ENCODE measurements at regions not wholly inside any gene's neighbourhood (a gene's known extent, or its start where the extent isn't known, plus 50 kb on each side); places are given as distances from the start of the nearest gene placed in this dataset.

DNA sequence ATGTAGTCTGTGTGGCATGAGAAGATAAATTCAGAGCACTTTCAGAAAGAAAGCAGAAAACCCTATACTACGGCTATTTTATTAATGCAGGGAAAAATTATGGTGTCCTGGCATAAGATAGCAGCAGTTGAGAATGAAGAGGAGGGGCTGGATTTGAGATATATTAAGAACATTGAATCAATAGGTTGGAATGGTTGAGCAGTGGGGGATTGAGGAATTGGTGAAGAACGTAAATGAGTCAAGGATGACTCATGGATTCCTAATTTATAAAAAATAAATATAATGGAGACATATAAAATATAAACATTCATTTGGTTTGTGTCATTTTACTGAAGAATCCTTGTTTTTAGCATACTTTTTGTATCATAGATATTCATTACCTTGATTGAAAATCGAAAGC, 234.3 kb upstream of the ADAMTS5 start:
- no peak for DNase-seq (ENCODE audit: low read depth in 2 of 2)

DNA sequence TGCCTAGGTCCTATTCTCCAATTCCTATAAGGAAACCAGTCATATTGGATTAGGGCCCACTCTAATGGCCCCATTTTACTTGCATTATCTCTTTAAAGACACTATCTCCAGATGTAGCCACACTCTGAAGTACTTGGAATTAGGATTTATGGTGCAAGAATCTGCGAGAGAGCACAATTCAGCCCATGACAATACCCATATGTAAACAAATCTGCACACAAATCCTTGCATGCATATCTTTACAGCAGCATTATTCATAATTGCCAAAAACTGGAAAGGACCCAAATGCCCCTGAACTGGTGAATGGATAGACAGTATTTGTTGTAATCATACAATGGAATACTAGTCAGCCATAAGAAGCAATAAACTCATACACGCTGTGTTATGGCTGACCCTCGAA, 229.8 kb upstream of the ADAMTS5 start:
- DNase-seq (ENCODE audit: low read depth in 2 of 2), result no peak

- no peak for DNase-seq (ENCODE audit: low read depth in 2 of 2)
Measured at GRCh38 chr21:27192281-27192949, 225.5 kb upstream of the ADAMTS5 start.

- no peak for DNase-seq (ENCODE audit: low read depth in 2 of 2)
Measured at GRCh38 chr21:27190601-27191000, 223.7 kb upstream of the ADAMTS5 start.

- DNase-seq (ENCODE audit: low read depth in 2 of 2), result no peak
Measured at GRCh38 chr21:27189870-27190269, 223.0 kb upstream of the ADAMTS5 start.

GRCh38 chr21:27173053-27173452, 206.2 kb upstream of the ADAMTS5 start:
- DNase-seq (ENCODE audit: low read depth in 2 of 2), result no peak

- no peak for DNase-seq (ENCODE audit: low read depth in 2 of 2)
Measured at GRCh38 chr21:27171707-27172106, 204.8 kb upstream of the ADAMTS5 start.

- DNase-seq (ENCODE audit: low read depth in 2 of 2), result no peak
Measured at GRCh38 chr21:27168084-27168483, 201.2 kb upstream of the ADAMTS5 start.

GRCh38 chr21:27164208-27165177, 197.6 kb upstream of the ADAMTS5 start:
- no peak for DNase-seq (ENCODE audit: low read depth in 2 of 2)

- no peak for DNase-seq (ENCODE audit: low read depth in 2 of 2)
Measured at GRCh38 chr21:27158967-27159366, 192.1 kb upstream of the ADAMTS5 start.

DNA sequence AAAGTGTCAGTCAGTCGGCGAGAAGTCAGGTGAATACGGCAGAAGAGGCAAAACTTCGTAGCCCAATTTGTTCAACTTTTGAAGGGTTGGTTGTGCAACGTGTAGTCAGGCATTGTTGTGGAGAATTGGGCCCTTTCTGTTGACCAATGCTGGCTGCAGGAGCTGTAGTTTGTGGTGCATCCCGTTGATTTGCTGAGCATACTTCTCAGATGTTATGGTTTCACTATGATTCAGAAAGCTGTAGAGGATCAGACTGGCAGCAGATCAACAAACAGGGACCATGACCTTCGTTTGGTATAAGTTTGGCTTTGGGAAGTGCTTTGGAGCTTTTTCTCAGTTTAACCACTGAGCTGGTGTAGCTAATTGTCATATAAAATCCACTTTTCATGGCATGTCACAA, 190.2 kb upstream of the ADAMTS5 start:
- no peak for DNase-seq (ENCODE audit: low read depth in 2 of 2)

DNA sequence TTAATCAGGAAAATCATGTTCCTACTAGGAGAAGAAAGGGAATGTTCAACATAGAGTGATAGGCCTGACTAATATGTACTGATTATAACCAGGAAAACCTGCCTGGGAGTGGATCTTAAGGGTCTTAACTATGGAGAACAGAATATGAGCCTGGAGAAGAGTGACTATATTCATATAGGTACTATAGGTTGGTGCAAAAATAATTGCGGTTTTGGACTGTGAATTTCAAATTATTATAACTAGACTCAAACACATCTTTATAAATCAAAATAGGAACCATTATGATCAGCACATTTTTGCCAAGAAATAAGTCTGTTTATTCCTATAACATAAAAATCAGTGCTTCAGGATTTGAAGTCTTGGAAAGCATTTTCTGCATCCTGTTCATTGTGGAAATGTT, 189.8 kb upstream of the ADAMTS5 start:
- DNase-seq (ENCODE audit: low read depth in 2 of 2), result no peak

GRCh38 chr21:27155130-27155500, 188.2 kb upstream of the ADAMTS5 start:
- DNase-seq (ENCODE audit: low read depth in 2 of 2), result no peak

- DNase-seq (ENCODE audit: low read depth in 2 of 2), result no peak
Measured at GRCh38 chr21:27154451-27155129, 187.7 kb upstream of the ADAMTS5 start.

- no peak for DNase-seq (ENCODE audit: low read depth in 2 of 2)
Measured at GRCh38 chr21:27152996-27153395, 186.1 kb upstream of the ADAMTS5 start.

DNA sequence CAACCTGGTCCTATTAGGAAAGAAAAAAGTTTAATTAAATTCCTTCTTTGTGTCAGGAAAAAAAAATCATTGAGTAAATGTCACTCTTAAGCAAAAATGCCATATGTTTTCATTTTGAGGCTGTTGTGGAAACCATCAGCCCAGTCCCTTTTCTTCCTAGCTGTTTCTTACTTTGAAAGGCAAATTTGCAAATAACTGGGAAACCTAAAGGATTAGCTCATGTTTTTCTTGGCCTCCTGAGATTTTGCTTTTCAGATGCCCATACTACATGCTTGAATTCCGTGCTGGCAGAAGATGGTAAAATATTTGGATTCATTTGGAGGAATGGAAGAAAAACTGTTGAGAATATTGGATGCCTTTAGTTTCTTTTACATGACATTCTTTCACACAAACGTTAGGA, 182.1 kb upstream of the ADAMTS5 start:
- no peak for DNase-seq (ENCODE audit: low read depth in 2 of 2)

- no peak for DNase-seq (ENCODE audit: low read depth in 2 of 2)
Measured at GRCh38 chr21:27146268-27146667, 179.4 kb upstream of the ADAMTS5 start.

DNA sequence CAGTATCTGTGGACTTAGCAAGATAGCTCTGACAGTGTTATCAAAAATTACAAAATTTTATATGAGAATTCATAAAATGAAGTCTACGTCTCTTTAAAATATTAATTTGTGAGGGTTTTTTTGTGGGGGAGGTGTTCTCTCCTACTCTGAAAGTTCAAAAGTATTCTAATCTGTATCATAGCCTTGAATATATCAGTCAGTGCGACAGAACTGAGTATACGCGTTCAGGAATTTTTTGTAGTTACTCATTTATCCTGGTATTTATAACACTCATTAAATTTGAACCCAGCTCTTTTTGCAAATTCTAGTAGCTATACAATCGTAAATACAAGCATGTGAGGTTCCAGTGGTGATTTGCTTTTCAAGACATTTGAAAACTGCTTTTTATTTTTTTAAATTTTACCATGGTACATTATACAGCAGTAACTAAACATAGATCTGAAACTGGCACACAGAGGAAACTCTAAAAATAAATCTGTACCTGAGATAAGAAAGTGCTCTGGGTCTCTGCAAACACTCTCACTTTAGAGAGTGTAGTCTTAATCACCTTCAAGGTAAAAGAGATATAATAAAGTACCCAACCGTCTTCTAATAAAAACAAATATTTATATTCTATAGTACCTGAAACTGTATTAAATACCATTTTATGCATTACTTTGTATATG, 178.4 kb upstream of the ADAMTS5 start:
- no peak for DNase-seq (ENCODE audit: low read depth in 2 of 2)

- DNase-seq (ENCODE audit: low read depth in 2 of 2), result no peak
Measured at GRCh38 chr21:27143476-27143875, 176.6 kb upstream of the ADAMTS5 start.

- no peak for DNase-seq (ENCODE audit: low read depth in 2 of 2)
Measured at GRCh38 chr21:27139526-27139925, 172.6 kb upstream of the ADAMTS5 start.

GRCh38 chr21:27134516-27134915, 167.6 kb upstream of the ADAMTS5 start:
- DNase-seq (ENCODE audit: low read depth in 2 of 2), result no peak

DNA sequence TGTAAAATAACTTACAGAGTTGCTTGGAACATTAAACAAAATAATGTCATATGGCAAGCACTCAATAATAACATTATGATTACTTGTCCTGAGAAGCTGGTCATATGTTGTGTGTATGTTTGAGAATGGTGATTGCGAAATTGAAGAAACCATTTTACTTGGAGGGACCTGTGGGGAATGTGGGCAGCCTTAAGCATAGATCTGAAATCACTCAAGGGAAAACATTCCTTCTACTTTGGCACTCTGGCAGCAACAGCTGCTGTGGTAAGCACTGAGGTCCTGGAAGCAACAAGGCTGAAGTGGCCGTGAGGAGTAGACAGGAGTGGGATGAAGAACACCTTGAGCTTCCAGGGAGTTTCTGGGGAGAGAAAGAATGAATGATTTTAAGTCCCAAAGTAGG, 165.4 kb upstream of the ADAMTS5 start:
- DNase-seq (ENCODE audit: low read depth in 2 of 2), result no peak
